ENCODE measurements at regions not wholly inside any gene's neighbourhood (a gene's known extent, or its start where the extent isn't known, plus 50 kb on each side); places are given as distances from the start of the nearest gene placed in this dataset.

DNA sequence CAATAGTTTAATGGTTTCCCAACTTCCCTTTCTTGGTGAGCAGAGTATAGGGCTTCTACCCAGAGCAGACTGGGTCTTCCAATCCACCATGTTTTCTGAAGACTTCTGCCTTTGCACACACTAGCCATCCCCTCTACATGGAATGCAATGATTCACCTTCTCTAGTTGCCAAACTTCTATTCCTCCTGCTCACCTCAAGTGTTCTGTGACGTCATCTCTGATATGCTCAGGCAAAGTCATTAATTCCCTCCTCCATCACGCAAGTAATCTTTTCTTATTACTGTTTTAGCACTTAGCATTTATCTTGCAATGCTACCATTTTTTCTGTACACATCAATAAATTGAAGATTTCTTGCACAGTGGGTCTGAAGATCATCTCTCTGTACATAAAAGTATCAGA is 174.2 kb downstream of the RBM26 start:
- Histone ChIP-seq H3K4me3 (ENCODE audit: low read depth, low read length, poor library complexity, severe bottlenecking) (no peak overlapping the region), H3K4me1 (ENCODE audit: insufficient read depth, low read length, poor library complexity, severe bottlenecking) (peaks cover 5% of the 10 kb centered on the region), H3K4me2 (ENCODE audit: low read length) (no peak overlapping the region), H3K9me2 (ENCODE audit: insufficient read depth, low read length) (no peaks in the 10 kb centered on the region), H4K20me1 (ENCODE audit: insufficient read depth, low read length) (no peaks in the 10 kb centered on the region), H3K27ac (ENCODE audit: low read depth, low read length, poor library complexity, severe bottlenecking) (no peak overlapping the region), H3K36me3 (ENCODE audit: insufficient read depth, low read length) (no peaks in the 10 kb centered on the region), H3K9me3 (ENCODE audit: low read length) (no peaks in the 10 kb centered on the region), H3K79me2 (ENCODE audit: insufficient read depth, low read depth, low read length) (no peaks in the 10 kb centered on the region), H2AFZ (ENCODE audit: low read length) (no peak overlapping the region)
- intact Hi-C loops (cut with micrococcal nuclease; ENCODE audit: unreplicated experiment): no loop called here
- no TSS peak for BruUV-seq (replicated peaks)
- DNase-seq (ENCODE audit: low spot score): no peak
- TF ChIP-seq, protein P1, sequence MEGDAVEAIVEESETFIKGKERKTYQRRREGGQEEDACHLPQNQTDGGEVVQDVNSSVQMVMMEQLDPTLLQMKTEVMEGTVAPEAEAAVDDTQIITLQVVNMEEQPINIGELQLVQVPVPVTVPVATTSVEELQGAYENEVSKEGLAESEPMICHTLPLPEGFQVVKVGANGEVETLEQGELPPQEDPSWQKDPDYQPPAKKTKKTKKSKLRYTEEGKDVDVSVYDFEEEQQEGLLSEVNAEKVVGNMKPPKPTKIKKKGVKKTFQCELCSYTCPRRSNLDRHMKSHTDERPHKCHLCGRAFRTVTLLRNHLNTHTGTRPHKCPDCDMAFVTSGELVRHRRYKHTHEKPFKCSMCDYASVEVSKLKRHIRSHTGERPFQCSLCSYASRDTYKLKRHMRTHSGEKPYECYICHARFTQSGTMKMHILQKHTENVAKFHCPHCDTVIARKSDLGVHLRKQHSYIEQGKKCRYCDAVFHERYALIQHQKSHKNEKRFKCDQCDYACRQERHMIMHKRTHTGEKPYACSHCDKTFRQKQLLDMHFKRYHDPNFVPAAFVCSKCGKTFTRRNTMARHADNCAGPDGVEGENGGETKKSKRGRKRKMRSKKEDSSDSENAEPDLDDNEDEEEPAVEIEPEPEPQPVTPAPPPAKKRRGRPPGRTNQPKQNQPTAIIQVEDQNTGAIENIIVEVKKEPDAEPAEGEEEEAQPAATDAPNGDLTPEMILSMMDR (conservative IDR thresholded peaks at IDR 0.05; ENCODE audit: low read length): no peak
- no peak for TF ChIP-seq EZH2phosphoT487 (IDR thresholded peaks at IDR 0.05; ENCODE audit: borderline replicate concordance, low read depth, low read length)
- ChIA-PET CTCF (ENCODE audit: unreplicated experiment) (no interaction called here), POLR2A (interaction anchor here (0.6 to 1.2 kb wide), 3 partner anchors 8 to 159 kb away, joined by 3 read pairs; no protein-coding TSS in a partner anchor)

DNA sequence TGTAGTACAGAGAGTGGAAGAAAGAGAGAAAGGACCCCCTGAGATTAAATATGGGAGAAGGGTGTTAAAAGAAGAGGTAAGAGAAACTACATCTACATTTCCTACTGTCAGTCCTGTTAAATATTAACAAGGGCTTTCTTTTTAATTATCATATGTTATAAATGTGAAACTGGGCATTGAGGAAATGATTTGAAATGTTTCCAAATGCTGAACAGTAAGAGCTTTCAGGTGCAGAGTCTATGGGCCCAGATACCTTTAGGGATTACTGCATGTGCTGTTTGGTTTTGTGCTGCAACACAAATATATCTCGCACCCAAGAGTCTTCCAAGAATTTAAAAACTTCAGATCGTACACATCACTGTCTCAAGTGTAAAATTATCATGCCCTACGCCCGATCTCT is 176.3 kb downstream of the RBM26 start:
- no peaks in the 10 kb centered on the region for H3K9me3 ChIP-seq (ENCODE audit: low read length)
- H3K4me1 ChIP-seq (ENCODE audit: insufficient read depth, low read length, poor library complexity, severe bottlenecking): peaks cover 5% of the 10 kb centered on the region
- no TSS peak for BruUV-seq (replicated peaks)
- no peak for TF ChIP-seq EZH2phosphoT487 (IDR thresholded peaks at IDR 0.05; ENCODE audit: borderline replicate concordance, low read depth, low read length)
- TF ChIP-seq, protein P1 (conservative IDR thresholded peaks at IDR 0.05; ENCODE audit: low read length): no peak
- CTCF ChIA-PET (ENCODE audit: unreplicated experiment): no interaction called here
- no peak overlapping the region for H3K27ac ChIP-seq (ENCODE audit: low read depth, low read length, poor library complexity, severe bottlenecking)
- intact Hi-C loops (cut with micrococcal nuclease; ENCODE audit: unreplicated experiment): no loop called here
- no peak overlapping the region for H3K4me3 ChIP-seq (ENCODE audit: low read depth, low read length, poor library complexity, severe bottlenecking)
- H3K4me2 ChIP-seq (ENCODE audit: low read length): no peak overlapping the region
- no peaks in the 10 kb centered on the region for H3K79me2 ChIP-seq (ENCODE audit: insufficient read depth, low read depth, low read length)
- H3K9me2 ChIP-seq (ENCODE audit: insufficient read depth, low read length): no peaks in the 10 kb centered on the region
- H2AFZ ChIP-seq (ENCODE audit: low read length): no peak overlapping the region
- POLR2A ChIA-PET: interaction anchor here (0.7 kb wide), 1 partner anchor 8 kb away, joined by 3 read pairs; no protein-coding TSS in a partner anchor
- no peaks in the 10 kb centered on the region for H3K36me3 ChIP-seq (ENCODE audit: insufficient read depth, low read length)
- DNase-seq (ENCODE audit: low spot score): no peak
- no peaks in the 10 kb centered on the region for H4K20me1 ChIP-seq (ENCODE audit: insufficient read depth, low read length)

DNA sequence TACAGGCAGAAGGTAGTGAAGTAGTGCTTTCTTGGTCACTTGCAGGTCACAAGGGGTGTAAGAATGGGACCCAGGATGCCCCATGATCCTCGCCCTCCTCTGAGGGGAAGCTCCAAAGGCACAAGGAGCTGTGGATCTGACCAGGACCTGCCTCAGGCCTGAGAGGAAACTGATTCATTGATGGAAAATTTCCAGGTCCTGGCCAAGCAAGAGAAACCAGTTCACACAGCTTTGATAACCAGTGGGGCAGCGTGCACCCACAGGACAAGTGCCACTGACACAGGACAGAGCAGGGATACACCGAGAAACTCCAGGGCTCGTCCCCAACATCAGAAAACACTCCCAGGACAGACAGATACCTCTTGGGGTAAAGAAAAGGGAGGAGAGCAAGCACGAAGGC is 177.1 kb downstream of the RBM26 start:
- CTCF ChIA-PET (ENCODE audit: unreplicated experiment): no interaction called here
- H3K4me1 ChIP-seq (ENCODE audit: insufficient read depth, low read length, poor library complexity, severe bottlenecking): peaks cover 5% of the 10 kb centered on the region
- H3K9me2 ChIP-seq (ENCODE audit: insufficient read depth, low read length): no peaks in the 10 kb centered on the region
- TF ChIP-seq, protein P1 (conservative IDR thresholded peaks at IDR 0.05; ENCODE audit: low read length): no peak
- no peak for TF ChIP-seq EZH2phosphoT487 (IDR thresholded peaks at IDR 0.05; ENCODE audit: borderline replicate concordance, low read depth, low read length)
- no peaks in the 10 kb centered on the region for H3K36me3 ChIP-seq (ENCODE audit: insufficient read depth, low read length)
- H3K4me2 ChIP-seq (ENCODE audit: low read length): no peak overlapping the region
- H3K27ac ChIP-seq (ENCODE audit: low read depth, low read length, poor library complexity, severe bottlenecking): no peak overlapping the region
- POLR2A ChIA-PET: interaction anchor here (0.6 kb wide), 1 partner anchor 29 kb away, joined by 5 read pairs; no protein-coding TSS in a partner anchor
- no peaks in the 10 kb centered on the region for H3K9me3 ChIP-seq (ENCODE audit: low read length)
- intact Hi-C loops (cut with micrococcal nuclease; ENCODE audit: unreplicated experiment): no loop called here
- no peaks in the 10 kb centered on the region for H3K79me2 ChIP-seq (ENCODE audit: insufficient read depth, low read depth, low read length)
- BruUV-seq (replicated peaks): no TSS peak
- DNase-seq (ENCODE audit: low spot score): no peak
- H2AFZ ChIP-seq (ENCODE audit: low read length): no peak overlapping the region
- H4K20me1 ChIP-seq (ENCODE audit: insufficient read depth, low read length): no peaks in the 10 kb centered on the region
- no peak overlapping the region for H3K4me3 ChIP-seq (ENCODE audit: low read depth, low read length, poor library complexity, severe bottlenecking)

Measured in OCI-LY7 (cell line).